GM21717 (cell line): ENCODE measurements at regions not wholly inside any gene's neighbourhood (a gene's known extent, or its start where the extent isn't known, plus 50 kb on each side); places are given as distances from the start of the nearest gene placed in this dataset.

ENCODE experiments used
- ATAC-seq: cut with Tn5 transposase; IDR thresholded peaks from one replicate; pipeline ENCODE4 v1.9.1; 2021; ENCODE audit warnings: mild to moderate bottlenecking, moderate library complexity; ENCODE audit not compliant: unreplicated experiment

- ATAC-seq, result peak; percentile 39
Measured at GRCh38 chr18:46264255-46264654, 160.1 kb downstream of the HAUS1 start.

DNA sequence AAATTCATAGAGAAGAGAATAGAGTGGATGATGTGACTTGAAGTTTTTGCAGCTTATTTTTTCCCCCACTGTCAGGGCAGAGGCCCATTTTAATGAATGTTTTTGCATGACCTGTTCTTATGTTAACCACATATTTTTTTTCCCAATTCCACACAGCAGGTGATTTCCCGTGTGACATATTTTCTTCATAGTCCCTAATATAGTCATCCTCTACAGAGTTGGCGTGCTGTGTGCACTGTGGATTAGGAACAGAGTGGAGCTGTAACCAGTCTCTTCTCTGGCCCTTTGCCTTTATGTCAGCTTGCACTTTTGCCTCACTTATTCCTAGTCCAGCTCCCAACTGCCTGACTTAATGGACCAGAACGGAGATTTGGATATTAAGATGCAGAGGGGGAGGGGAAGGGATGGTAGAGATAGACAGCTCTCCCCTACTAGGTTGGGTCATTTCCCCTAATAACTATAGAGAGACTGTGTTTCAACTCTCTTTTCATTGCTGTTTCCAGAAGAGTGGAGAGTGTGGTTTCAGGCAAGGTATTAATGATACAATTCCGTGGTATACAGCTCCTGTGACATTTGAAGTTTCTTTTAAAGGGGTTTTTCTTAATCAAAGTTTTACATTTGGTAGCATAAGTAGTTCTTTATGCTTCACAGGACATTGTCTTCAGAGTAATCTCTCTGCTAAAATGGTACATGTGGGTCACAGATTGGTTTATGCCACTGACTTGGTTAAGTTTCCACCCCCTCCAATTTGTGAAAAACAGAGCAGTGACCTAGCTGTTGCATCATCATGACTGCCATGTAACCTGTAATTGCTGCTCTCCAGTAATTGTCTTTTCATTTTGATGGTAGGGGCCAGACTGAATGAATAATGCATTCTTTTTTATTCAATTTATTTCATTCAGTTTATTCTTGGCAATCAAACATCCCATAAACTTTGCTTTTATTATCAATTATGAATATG, 161.3 kb downstream of the HAUS1 start:
- ATAC-seq, result no peak

DNA sequence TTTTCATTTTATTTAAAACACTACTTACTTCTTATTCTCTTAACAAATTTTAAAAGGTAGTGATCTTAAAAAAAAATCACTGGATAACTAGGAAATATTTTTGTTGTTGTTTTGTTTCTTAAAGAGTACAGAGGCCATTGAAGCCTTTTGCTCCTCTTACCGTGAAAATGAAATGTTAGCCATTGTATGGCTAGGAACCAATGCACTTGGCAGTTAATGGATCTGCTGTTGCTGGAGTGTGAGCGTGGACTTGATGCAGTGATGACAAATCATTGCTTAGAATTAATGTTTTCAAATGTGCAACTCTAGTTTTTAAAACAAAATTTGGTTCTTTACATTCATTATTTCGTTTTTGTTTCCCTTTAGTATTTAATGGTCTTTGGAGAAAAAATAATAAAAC, 162.3 kb downstream of the HAUS1 start:
- ATAC-seq, result no peak

DNA sequence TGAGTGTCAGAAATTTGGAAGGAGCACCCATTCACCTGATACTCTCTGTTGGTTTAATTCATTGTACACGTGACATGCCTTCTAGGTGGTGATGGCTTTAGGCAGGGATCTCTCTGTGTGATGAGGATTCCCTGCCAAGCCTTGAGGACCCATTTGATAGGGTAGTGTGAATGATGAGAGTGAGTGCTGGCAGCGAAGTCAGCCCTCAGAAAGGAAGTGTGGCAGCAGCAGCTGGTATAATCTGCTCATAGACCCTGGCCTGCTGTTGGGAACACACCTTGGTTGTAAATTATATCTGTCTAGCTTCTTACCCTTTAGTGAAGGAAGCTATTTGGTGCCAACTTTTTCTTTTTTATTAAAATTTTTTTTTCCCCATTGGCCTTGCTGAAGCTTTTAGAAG, 164.5 kb downstream of the HAUS1 start:
- no peak for ATAC-seq

DNA sequence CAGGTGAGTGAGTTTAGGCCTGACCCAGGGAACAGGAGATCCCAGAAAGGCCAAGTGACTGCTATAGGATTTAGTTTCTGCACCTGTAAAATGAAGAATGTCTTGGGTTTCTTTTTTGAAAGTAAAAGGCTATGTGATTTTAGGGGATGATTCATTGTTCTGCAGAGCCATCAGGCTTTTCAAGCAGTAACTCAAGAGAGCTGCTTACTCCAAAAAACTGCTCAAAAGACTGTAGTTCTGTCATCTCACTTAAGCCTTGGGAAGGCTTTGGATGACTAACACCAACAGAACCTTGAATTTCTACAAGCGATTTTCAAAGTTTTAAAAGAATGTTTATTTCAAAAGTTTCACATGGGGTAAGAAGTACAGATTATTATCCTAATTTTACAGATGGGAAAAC, 165.1 kb downstream of the HAUS1 start:
- ATAC-seq, result no peak

DNA sequence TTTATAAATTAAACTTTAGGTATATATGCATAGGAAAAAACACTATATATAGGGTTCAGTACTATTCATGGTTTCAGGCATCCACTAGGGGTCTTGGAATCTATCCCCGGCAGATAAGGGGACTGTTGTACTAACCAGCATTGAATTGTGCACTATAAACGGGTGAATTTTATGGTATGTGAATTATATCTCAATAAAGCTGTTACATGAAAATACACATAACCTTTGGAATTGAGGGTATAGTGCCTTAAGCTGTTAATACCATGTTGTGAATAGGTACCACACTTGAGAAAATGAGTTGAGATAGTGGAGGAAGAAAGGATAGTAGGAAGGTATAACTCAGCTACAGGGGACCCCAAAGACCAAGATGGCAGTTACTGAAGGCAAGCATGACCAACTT, 167.3 kb downstream of the HAUS1 start:
- ATAC-seq, result no peak

DNA sequence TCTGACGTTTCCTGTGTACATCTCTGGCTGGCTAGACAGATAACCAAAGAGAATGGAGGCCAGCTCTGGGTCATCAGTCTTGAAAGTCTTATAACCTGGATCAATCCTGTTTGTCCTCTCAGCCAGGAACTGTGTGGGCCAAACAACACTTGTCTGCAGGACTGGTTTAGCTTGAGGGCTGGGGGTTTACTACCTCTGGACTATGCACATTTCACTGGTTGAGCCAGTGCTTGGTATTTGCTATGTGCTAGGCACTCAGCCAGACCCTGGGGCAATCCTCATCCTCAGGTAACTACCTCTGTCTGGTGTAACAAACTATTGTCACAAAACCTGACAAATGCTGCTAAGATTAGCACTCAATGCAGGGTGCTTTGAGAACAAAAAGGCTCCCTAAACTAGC, 169.7 kb downstream of the HAUS1 start:
- no peak for ATAC-seq

DNA sequence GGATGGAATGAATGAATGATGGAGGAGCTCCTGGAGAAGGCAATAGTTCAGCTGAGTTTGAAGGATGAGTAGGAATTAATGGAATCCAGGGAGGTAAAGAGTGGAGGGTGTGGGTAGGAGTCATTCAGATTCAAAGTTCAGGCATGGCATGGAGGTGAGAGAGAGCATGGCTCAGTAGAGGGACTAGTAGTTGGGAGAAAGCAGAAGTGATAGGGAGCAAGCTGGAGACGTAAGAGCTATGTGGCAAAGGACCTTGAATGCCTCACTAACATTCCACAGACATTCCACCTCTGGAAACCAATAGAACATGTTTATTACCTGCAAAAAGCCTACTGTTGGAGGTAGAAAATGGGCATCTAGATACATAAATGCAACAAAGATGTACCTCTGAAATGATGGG, 170.1 kb downstream of the HAUS1 start:
- no peak for ATAC-seq

- ATAC-seq, result no peak
Measured at GRCh38 chr18:46275370-46275769, 171.2 kb downstream of the HAUS1 start.

- ATAC-seq, result no peak
Measured at GRCh38 chr18:46276748-46277147, 172.6 kb downstream of the HAUS1 start.

GRCh38 chr18:46278481-46279465, 174.6 kb downstream of the HAUS1 start:
- no peak for ATAC-seq

DNA sequence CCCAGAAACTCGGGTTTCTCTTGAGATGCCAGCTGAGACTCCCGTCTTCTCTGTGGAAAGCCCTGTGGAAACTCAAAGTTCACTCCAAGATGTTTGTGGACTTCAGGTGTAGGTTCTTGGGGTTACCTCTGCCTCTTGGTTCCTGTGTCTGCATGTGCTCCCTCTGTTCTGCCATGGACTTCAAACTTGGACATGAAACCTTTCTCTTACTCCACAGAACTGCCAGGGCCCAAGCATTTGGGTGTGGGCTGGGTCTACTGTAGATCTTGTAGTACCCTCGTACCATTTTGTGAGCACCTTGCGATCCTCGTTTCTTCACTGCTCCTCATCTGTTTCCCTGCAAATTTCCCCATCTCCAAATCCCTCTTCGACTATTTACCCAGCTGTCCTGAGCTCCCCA, 175.5 kb downstream of the HAUS1 start:
- no peak for ATAC-seq

DNA sequence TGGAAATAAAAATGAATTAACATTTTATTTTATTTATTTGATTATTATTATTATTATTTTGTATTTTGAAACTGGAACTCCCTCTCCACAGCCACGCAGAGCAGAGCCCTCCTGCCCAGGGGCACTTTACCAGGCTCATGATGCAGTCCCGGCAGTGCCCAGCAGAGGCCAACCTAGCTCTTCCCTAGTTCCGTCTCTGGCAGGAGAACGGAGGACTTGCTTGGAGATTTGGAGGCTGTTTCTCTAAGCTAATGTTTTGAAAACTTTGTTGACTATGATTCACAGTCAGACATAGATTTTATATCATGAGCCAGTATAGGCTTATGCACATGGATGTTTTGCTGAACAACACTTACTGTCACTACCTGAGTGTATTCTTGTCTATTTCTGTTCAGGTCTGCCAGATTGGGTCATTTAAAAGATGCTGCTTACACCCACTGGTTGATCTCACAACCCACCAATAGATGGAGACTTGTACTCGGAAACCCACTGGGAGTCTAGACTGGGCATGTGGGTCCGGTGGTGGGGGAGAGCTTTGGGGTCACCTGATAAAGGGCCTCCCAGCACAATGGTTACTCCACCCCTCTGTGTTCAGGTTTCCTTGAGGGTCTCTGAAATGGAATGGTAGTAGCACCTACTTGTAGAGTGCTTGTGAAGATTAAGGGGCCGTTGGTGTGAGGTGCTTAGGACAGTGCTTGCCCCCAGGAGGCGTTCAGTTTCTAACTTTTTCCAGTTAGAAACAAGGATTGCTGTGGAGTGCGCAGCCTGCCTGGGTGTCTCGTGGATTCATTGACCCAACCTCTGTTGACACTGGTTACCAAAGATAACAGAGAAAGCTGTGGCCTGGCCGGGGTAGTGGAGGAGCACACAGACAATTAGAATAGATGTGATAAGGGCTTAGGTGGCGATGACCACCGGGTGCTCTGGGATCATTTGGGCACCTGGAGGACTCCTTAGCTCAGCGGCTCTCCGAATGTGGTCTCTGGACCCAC, 177.3 kb downstream of the HAUS1 start:
- ATAC-seq, result peak; percentile 69

DNA sequence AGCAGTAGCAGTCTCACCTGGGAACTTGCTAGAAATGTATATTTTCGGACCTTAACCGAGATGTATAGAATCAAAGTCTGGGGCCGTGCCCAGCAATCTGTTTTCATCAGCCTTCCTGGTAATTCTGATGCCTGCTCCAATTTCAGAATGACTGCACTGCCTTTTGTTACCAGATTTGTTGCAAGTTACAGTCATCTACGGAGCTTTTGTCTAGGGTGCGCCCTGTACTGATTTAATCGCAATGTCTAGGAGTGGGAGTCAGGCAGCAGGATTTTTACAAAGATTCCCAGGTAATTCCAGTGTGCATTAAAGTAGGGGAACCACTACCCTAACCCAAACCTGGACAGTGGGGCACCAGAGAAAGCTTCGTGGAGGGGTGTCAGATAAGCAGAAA, 178.0 kb downstream of the HAUS1 start:
- no peak for ATAC-seq

GRCh38 chr18:46282646-46283045, 178.5 kb downstream of the HAUS1 start:
- no peak for ATAC-seq

- no peak for ATAC-seq
Measured at GRCh38 chr18:46283268-46283667, 179.1 kb downstream of the HAUS1 start.

DNA sequence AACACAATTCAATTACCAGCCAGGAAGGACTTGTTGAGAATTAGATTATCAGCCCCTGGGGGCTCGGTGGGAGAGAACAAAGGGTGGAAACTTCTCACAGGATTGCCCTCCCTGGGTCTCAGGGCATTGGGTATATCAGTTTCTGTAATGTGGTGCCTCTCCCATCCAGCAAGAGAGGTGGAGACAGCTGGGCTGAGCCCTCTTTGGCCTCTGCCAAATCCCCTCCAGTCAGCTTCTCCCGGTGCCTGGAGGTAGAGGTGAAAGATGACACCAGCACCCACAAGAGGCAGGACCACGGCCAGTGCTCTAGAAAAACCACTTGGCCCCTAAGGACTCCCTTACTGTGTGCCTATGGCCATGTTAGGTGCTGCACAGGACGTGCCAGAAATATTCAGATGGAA, 179.7 kb downstream of the HAUS1 start:
- ATAC-seq, result no peak

GRCh38 chr18:46289463-46289862, 185.3 kb downstream of the HAUS1 start:
- ATAC-seq, result no peak

GRCh38 chr18:46289931-46290330, 185.7 kb downstream of the HAUS1 start:
- no peak for ATAC-seq

- ATAC-seq, result no peak
Measured at GRCh38 chr18:46290440-46291020, 186.3 kb downstream of the HAUS1 start.
